ENCODE measurements at regions not wholly inside any gene's neighbourhood (a gene's known extent, or its start where the extent isn't known, plus 50 kb on each side); places are given as distances from the start of the nearest gene placed in this dataset.

- no peaks in the 10 kb centered on the region for H3K36me3 Mint-ChIP-seq
- H3K9me3 Mint-ChIP-seq = no peaks in the 10 kb centered on the region
- no peaks in the 10 kb centered on the region for H3K27me3 Mint-ChIP-seq
- no peak for ATAC-seq (ENCODE audit: low read depth)
- H3K27ac Mint-ChIP-seq = no peak overlapping the region
- H3K4me3 Mint-ChIP-seq = no peak overlapping the region
- no peak for DNase-seq (ENCODE audit: low spot score in 2 of 2)
- H3K4me1 Mint-ChIP-seq = no peaks in the 10 kb centered on the region
These were observed 203.7 kb upstream of the RORB start for GRCh38 chr9:74293479-74293878.

GRCh38 chr9:74303945-74304344 lies 193.2 kb upstream of the RORB start:
- Mint-ChIP-seq H3K4me1 (no peaks in the 10 kb centered on the region), H3K36me3 (no peaks in the 10 kb centered on the region), H3K4me3 (no peak overlapping the region), H3K27ac (no peak overlapping the region), H3K27me3 (no peaks in the 10 kb centered on the region), H3K9me3 (no peaks in the 10 kb centered on the region)
- DNase-seq (ENCODE audit: low spot score in 2 of 2) (no peak), ATAC-seq (ENCODE audit: low read depth) (no peak)

GRCh38 chr9:74304598-74304997 lies 192.5 kb upstream of the RORB start:
- no peaks in the 10 kb centered on the region for H3K36me3 Mint-ChIP-seq
- no peaks in the 10 kb centered on the region for H3K9me3 Mint-ChIP-seq
- no peak overlapping the region for H3K4me3 Mint-ChIP-seq

GRCh38 chr9:74309654-74310053 lies 187.5 kb upstream of the RORB start:
- Mint-ChIP-seq H3K36me3 (no peaks in the 10 kb centered on the region), H3K9me3 (peaks cover 4% of the 10 kb centered on the region), H3K4me1 (no peaks in the 10 kb centered on the region), H3K27ac (no peak overlapping the region), H3K4me3 (no peak overlapping the region), H3K27me3 (no peaks in the 10 kb centered on the region)
- ATAC-seq (ENCODE audit: low read depth) = no peak
- no peak for DNase-seq (ENCODE audit: low spot score in 2 of 2)

More at GRCh38 chr9:74304598-74304997, 192.5 kb upstream of the RORB start:
- Mint-ChIP-seq H3K4me1 (no peaks in the 10 kb centered on the region), H3K27ac (no peak overlapping the region), H3K27me3 (no peaks in the 10 kb centered on the region)
- ATAC-seq (ENCODE audit: low read depth) = no peak
- DNase-seq (ENCODE audit: low spot score in 2 of 2) = no peak

- no peaks in the 10 kb centered on the region for H3K27me3 Mint-ChIP-seq
- ATAC-seq (ENCODE audit: low read depth) (no peak), DNase-seq (ENCODE audit: low spot score in 2 of 2) (no peak)
- no peaks in the 10 kb centered on the region for H3K36me3 Mint-ChIP-seq
- no peaks in the 10 kb centered on the region for H3K4me1 Mint-ChIP-seq
- no peak overlapping the region for H3K27ac Mint-ChIP-seq
- no peak overlapping the region for H3K4me3 Mint-ChIP-seq
- peaks cover 3% of the 10 kb centered on the region for H3K9me3 Mint-ChIP-seq
These were observed 179.9 kb upstream of the RORB start for GRCh38 chr9:74317235-74317634.

- H3K4me3 Mint-ChIP-seq = no peak overlapping the region
- no peaks in the 10 kb centered on the region for H3K36me3 Mint-ChIP-seq
- no peaks in the 10 kb centered on the region for H3K4me1 Mint-ChIP-seq
- DNase-seq (ENCODE audit: low spot score in 2 of 2) (no peak), ATAC-seq (ENCODE audit: low read depth) (no peak)
- no peaks in the 10 kb centered on the region for H3K27me3 Mint-ChIP-seq
- H3K9me3 Mint-ChIP-seq = peaks cover 6% of the 10 kb centered on the region
- H3K27ac Mint-ChIP-seq = no peak overlapping the region
These were observed 175.7 kb upstream of the RORB start for GRCh38 chr9:74321396-74321795.

- ATAC-seq (ENCODE audit: low read depth) = no peak
- peaks cover 6% of the 10 kb centered on the region for H3K9me3 Mint-ChIP-seq
- no peak overlapping the region for H3K27ac Mint-ChIP-seq
- H3K4me3 Mint-ChIP-seq = no peak overlapping the region
- H3K4me1 Mint-ChIP-seq = no peaks in the 10 kb centered on the region
- H3K36me3 Mint-ChIP-seq = no peaks in the 10 kb centered on the region
- no peaks in the 10 kb centered on the region for H3K27me3 Mint-ChIP-seq
- DNase-seq (ENCODE audit: low spot score in 2 of 2) = no peak
These were observed 174.3 kb upstream of the RORB start for GRCh38 chr9:74322661-74323314.

GRCh38 chr9:74330487-74331214 lies 166.5 kb upstream of the RORB start:
- ATAC-seq (ENCODE audit: low read depth) = no peak
- no peaks in the 10 kb centered on the region for H3K36me3 Mint-ChIP-seq
- no peaks in the 10 kb centered on the region for H3K27me3 Mint-ChIP-seq
- H3K4me3 Mint-ChIP-seq = no peak overlapping the region
- no peak for DNase-seq (ENCODE audit: low spot score in 2 of 2)
- no peaks in the 10 kb centered on the region for H3K4me1 Mint-ChIP-seq
- no peaks in the 10 kb centered on the region for H3K9me3 Mint-ChIP-seq
- no peak overlapping the region for H3K27ac Mint-ChIP-seq

GRCh38 chr9:74331607-74332006 lies 165.5 kb upstream of the RORB start:
- ATAC-seq (ENCODE audit: low read depth) (no peak), DNase-seq (ENCODE audit: low spot score in 2 of 2) (no peak)
- no peaks in the 10 kb centered on the region for H3K4me1 Mint-ChIP-seq
- no peak overlapping the region for H3K27ac Mint-ChIP-seq
- H3K9me3 Mint-ChIP-seq = no peaks in the 10 kb centered on the region
- no peaks in the 10 kb centered on the region for H3K27me3 Mint-ChIP-seq
- no peaks in the 10 kb centered on the region for H3K36me3 Mint-ChIP-seq
- no peak overlapping the region for H3K4me3 Mint-ChIP-seq

- no peak for ATAC-seq (ENCODE audit: low read depth)
These were observed 163.6 kb upstream of the RORB start for GRCh38 chr9:74333384-74334032.

GRCh38 chr9:74334271-74334670 lies 162.9 kb upstream of the RORB start:
- no peaks in the 10 kb centered on the region for H3K36me3 Mint-ChIP-seq
- H3K4me3 Mint-ChIP-seq = no peak overlapping the region
- no peaks in the 10 kb centered on the region for H3K27me3 Mint-ChIP-seq
- ATAC-seq (ENCODE audit: low read depth) (no peak), DNase-seq (ENCODE audit: low spot score in 2 of 2) (no peak)
- no peaks in the 10 kb centered on the region for H3K9me3 Mint-ChIP-seq
- H3K4me1 Mint-ChIP-seq = no peaks in the 10 kb centered on the region
- no peak overlapping the region for H3K27ac Mint-ChIP-seq

More at GRCh38 chr9:74333384-74334032, 163.6 kb upstream of the RORB start:
- Mint-ChIP-seq H3K27me3 (no peaks in the 10 kb centered on the region), H3K4me1 (no peaks in the 10 kb centered on the region), H3K36me3 (no peaks in the 10 kb centered on the region), H3K27ac (no peak overlapping the region), H3K4me3 (no peak overlapping the region), H3K9me3 (no peaks in the 10 kb centered on the region)
- no peak for DNase-seq (ENCODE audit: low spot score in 2 of 2)

- DNase-seq (ENCODE audit: low spot score in 2 of 2) (no peak), ATAC-seq (ENCODE audit: low read depth) (no peak)
- Mint-ChIP-seq H3K27ac (no peak overlapping the region), H3K9me3 (no peaks in the 10 kb centered on the region), H3K36me3 (no peaks in the 10 kb centered on the region), H3K27me3 (no peaks in the 10 kb centered on the region), H3K4me3 (no peak overlapping the region), H3K4me1 (no peaks in the 10 kb centered on the region)
These were observed 161.0 kb upstream of the RORB start for GRCh38 chr9:74336161-74336560.

GRCh38 chr9:74348777-74349176 lies 148.4 kb upstream of the RORB start:
- DNase-seq (ENCODE audit: low spot score in 2 of 2) (no peak), ATAC-seq (ENCODE audit: low read depth) (no peak)
- peaks cover 1% of the 10 kb centered on the region for H3K9me3 Mint-ChIP-seq
- no peaks in the 10 kb centered on the region for H3K36me3 Mint-ChIP-seq
- H3K27ac Mint-ChIP-seq = no peak overlapping the region
- no peaks in the 10 kb centered on the region for H3K27me3 Mint-ChIP-seq
- H3K4me1 Mint-ChIP-seq = no peaks in the 10 kb centered on the region
- no peak overlapping the region for H3K4me3 Mint-ChIP-seq

- no peak for DNase-seq (ENCODE audit: low spot score in 2 of 2)
- Mint-ChIP-seq H3K4me3 (no peak overlapping the region), H3K4me1 (no peaks in the 10 kb centered on the region), H3K9me3 (peaks cover 2% of the 10 kb centered on the region), H3K36me3 (no peaks in the 10 kb centered on the region), H3K27ac (no peak overlapping the region), H3K27me3 (no peaks in the 10 kb centered on the region)
- ATAC-seq (ENCODE audit: low read depth) = no peak
These were observed 142.0 kb upstream of the RORB start for GRCh38 chr9:74355107-74355506.

Data from memory B cell (primary cell).